Erythroblast (primary cell): ENCODE measurements at regions not wholly inside any gene's neighbourhood (a gene's known extent, or its start where the extent isn't known, plus 50 kb on each side); places are given as distances from the start of the nearest gene placed in this dataset.

Source experiments
- GATA1 ChIP-seq: IDR thresholded peaks from 2 replicates; pipeline ENCODE4 v1.6.1; 2011; ENCODE audit warnings: low read depth, mild to moderate bottlenecking, control low read depth, low read length, moderate library complexity
- POLR2A ChIP-seq: IDR thresholded peaks from 2 replicates; pipeline ENCODE4 v1.6.1; 2011; ENCODE audit warnings: mild to moderate bottlenecking, low read length

DNA sequence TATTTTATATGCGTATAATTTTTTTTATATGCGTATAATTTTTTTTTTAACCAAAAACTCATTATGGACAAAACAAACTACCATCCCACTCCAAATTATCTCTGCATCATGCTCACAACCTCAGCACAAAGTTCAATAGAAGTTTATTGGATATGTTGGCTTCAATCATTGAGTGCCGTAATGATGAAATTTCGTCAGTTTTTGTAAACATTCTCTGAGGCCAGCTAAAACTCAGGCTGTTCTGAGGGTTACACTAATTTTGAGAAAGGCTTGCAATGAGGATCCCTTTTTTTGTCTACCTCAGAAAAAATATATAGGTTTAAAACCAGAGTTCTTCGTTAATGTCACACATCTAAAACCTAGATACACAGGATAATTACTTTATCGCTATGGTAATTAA lies 1253.2 kb downstream of the EFNA5 start:
- TF ChIP-seq GATA1 (no peak), POLR2A (no peak)
